Stomach (tissue), 8 donors: ENCODE measurements at regions not wholly inside any gene's neighbourhood (a gene's known extent, or its start where the extent isn't known, plus 50 kb on each side); places are given as distances from the start of the nearest gene placed in this dataset.

Source experiments
- DNase-seq, 2 donors: peaks; one replicate each; pipeline versions ENCODE4 v3.0.0 to v3.0.0-alpha.2; 2013 to 2019
- H3K27ac ChIP-seq, 5 donors: fragments of 200-600 bp in 4 of 5; sonication (generic) in 4 of 5; one replicate each; pipeline ENCODE4 v1.5.1; 2013 to 2019; ENCODE audit warnings: mild to moderate bottlenecking in 1 of 5, moderate library complexity in 1 of 5
- H3K27me3 ChIP-seq, 3 donors: fragments of 200-600 bp; sonication (generic); one replicate each; pipeline ENCODE4 v1.5.1; 2017 to 2019; ENCODE audit warnings: mixed run types in 1 of 3
- H3K36me3 ChIP-seq, 4 donors: fragments of 200-600 bp; sonication (generic); 1 replicate in 3 of 4; 2 replicates in 1 of 4; pipeline ENCODE4 v1.5.1; 2016 to 2019
- H3K4me1 ChIP-seq, 4 donors: fragments of 200-600 bp; sonication (generic); one replicate each; pipeline ENCODE4 v1.5.1; 2016 to 2019
- H3K4me3 ChIP-seq, 4 donors: fragments of 200-600 bp; sonication (generic) in 3 of 4; one replicate each; pipeline ENCODE4 v1.5.1; 2016 to 2019; ENCODE audit warnings: mild to moderate bottlenecking in 1 of 4
- H3K9me3 ChIP-seq, 4 donors: fragments of 200-600 bp; sonication (generic); one replicate each; pipeline ENCODE4 v1.5.1; 2016 to 2019
- CTCF ChIP-seq, 7 experiments: fragments of 450-650 bp in 4 of 7; fragments of 200-600 bp in 3 of 7; sonication (generic) in 3 of 7; IDR thresholded peaks; one replicate each; pipeline ENCODE4 v1.5.1; 2016 to 2019; ENCODE audit warnings: antibody characterized with exemption in 7 of 7, control low read depth in 2 of 7, mild to moderate bottlenecking in 1 of 7
- EP300 ChIP-seq: sonication (generic); formaldehyde crosslinking; IDR thresholded peaks from one replicate; pipeline ENCODE4 v1.6.1; 2017; ENCODE audit warnings: antibody characterized with exemption
- POLR2A ChIP-seq, 4 donors: fragments of 450-650 bp; IDR thresholded peaks; one replicate each; pipeline ENCODE4 v1.6.1; 2016; ENCODE audit warnings: antibody characterized with exemption in 4 of 4, control low read depth in 2 of 4, mild to moderate bottlenecking in 1 of 4, moderate library complexity in 1 of 4
- POLR2AphosphoS5 ChIP-seq, 3 donors: sonication (generic); formaldehyde crosslinking; IDR thresholded peaks; one replicate each; pipeline ENCODE4 v1.6.1; 2016; ENCODE audit warnings: antibody characterized with exemption in 3 of 3
- WGBS, 5 donors: extraction: QIAGEN DNeasy Blood & Tissue Kit in 3 of 5; methylation state at CpG; one replicate each; pipeline versions ENCODE4 v1.1.5 to v1.1.7; 2013 to 2018; 5-methylcytosine and 5-hydroxymethylcytosine counted together
- intact Hi-C: fragments of 100-400 bp; cut with DNase I; formaldehyde crosslinking; loops from one replicate; pipeline ENCODE4 v1.15.1; 2023; ENCODE audit warnings: low total_unique reads
- donor health status: healthy with polysubstance abuse.
- donor health status: Bipolar disorder and iron deficiency.
- donor health status: healthy.

- Histone ChIP-seq H3K36me3 (no peaks in the 10 kb centered on the region), H3K27ac (peak overlapping the region in 1 of 5 donors; percentile 24), H3K4me1 (peaks cover 0 to 4% (median under 1%) of the 10 kb centered on the region in 4 donors), H3K4me3 (no peak overlapping the region), H3K9me3 (no peaks in the 10 kb centered on the region), H3K27me3 (no peaks in the 10 kb centered on the region)
- intact Hi-C loops, result no loop called here
- 82 to 87% (median 85%) methylated on average over 5 of the region's 5 CpGs for WGBS, 5 donors
- no peak for DNase-seq
- no peak for TF ChIP-seq POLR2A (IDR thresholded peaks at IDR 0.05)
- TF ChIP-seq CTCF (IDR thresholded peaks at IDR 0.05), result no peak
- no peak for TF ChIP-seq EP300
- TF ChIP-seq POLR2AphosphoS5 (IDR thresholded peaks at IDR 0.05), result no peak
Observed at GRCh38 chr2:54381293-54381692, 74.8 kb upstream of the SPTBN1 start.

GRCh38 chr2:54382601-54383000, 73.5 kb upstream of the SPTBN1 start:
- intact Hi-C loops, result no loop called here
- Histone ChIP-seq H3K9me3 (no peaks in the 10 kb centered on the region), H3K27ac (no peak overlapping the region), H3K27me3 (no peaks in the 10 kb centered on the region), H3K4me1 (peaks cover 0 to 10% (median 3%) of the 10 kb centered on the region in 4 donors), H3K4me3 (no peak overlapping the region), H3K36me3 (no peaks in the 10 kb centered on the region)
- TF ChIP-seq CTCF (IDR thresholded peaks at IDR 0.05) (no peak), POLR2AphosphoS5 (IDR thresholded peaks at IDR 0.05) (no peak), EP300 (no peak), POLR2A (IDR thresholded peaks at IDR 0.05) (no peak)
- 90 to 99% (median 97%) methylated on average over 4 of the region's 4 CpGs for WGBS, 5 donors
- no peak for DNase-seq

GRCh38 chr2:54384301-54385203, 71.6 kb upstream of the SPTBN1 start:
- no peak overlapping the region for H3K4me3 ChIP-seq

GRCh38 chr2:54385271-54385670, 70.9 kb upstream of the SPTBN1 start:
- H3K4me1 ChIP-seq, result peaks cover 0 to 15% (median 5%) of the 10 kb centered on the region in 4 donors
- TF ChIP-seq EP300, result no peak
- no peak for TF ChIP-seq CTCF (IDR thresholded peaks at IDR 0.05)
- TF ChIP-seq POLR2AphosphoS5 (IDR thresholded peaks at IDR 0.05), result no peak
- TF ChIP-seq POLR2A (IDR thresholded peaks at IDR 0.05), result no peak

More at GRCh38 chr2:54384301-54385203, 71.6 kb upstream of the SPTBN1 start:
- peak in 1 of 2 donors; percentile 45 for DNase-seq
- Histone ChIP-seq H3K27me3 (no peaks in the 10 kb centered on the region), H3K36me3 (no peaks in the 10 kb centered on the region), H3K9me3 (no peaks in the 10 kb centered on the region), H3K27ac (peak overlapping the region in 1 of 5 donors; percentile 20), H3K4me1 (peaks cover 0 to 15% (median 5%) of the 10 kb centered on the region in 4 donors)
- intact Hi-C loops, result no loop called here
- no peak for TF ChIP-seq POLR2AphosphoS5 (IDR thresholded peaks at IDR 0.05)
- no peak for TF ChIP-seq EP300
- no peak for TF ChIP-seq POLR2A (IDR thresholded peaks at IDR 0.05)
- TF ChIP-seq CTCF (IDR thresholded peaks at IDR 0.05), result no peak
- WGBS, 5 donors, result 44 to 57% (median 55%) methylated on average over 11 of the region's 11 CpGs

More at GRCh38 chr2:54385271-54385670, 70.9 kb upstream of the SPTBN1 start:
- H3K27me3 ChIP-seq, result no peaks in the 10 kb centered on the region
- peak overlapping the region in 1 of 5 donors; percentile 20 for H3K27ac ChIP-seq
- H3K9me3 ChIP-seq, result no peaks in the 10 kb centered on the region
- H3K4me3 ChIP-seq, result no peak overlapping the region
- intact Hi-C loops, result no loop called here
- H3K36me3 ChIP-seq, result no peaks in the 10 kb centered on the region
- no peak for DNase-seq
- 89 to 100% (median 95%) methylated on average over 1 of the region's 1 CpG for WGBS, 5 donors
